Fibroblast of skin of right quadriceps (primary cell): ENCODE measurements at regions not wholly inside any gene's neighbourhood (a gene's known extent, or its start where the extent isn't known, plus 50 kb on each side); places are given as distances from the start of the nearest gene placed in this dataset.

Source experiments
- DNase-seq: peaks from one replicate; pipeline ENCODE4 v3.0.0-alpha.2; 2013

DNA sequence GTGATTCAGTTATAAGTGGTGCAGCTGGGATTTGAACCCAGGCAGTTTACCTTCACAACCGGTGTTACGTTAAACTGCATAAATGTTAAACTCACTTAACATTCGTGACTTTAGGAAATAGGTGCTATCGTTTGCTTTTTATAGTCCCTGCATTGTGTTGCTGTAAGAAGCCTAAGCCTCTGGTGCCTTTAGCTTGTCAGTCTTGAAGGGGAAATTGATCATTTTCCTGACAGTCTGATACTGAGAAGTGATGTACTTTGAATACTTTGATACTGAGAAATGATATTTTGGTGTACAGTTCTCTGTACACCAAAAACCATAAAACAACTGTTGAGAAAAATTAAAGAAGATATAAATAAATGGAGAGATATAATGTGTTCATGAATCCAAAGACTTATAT, 52.5 kb upstream of the NEDD9 start:
- no peak for DNase-seq

DNA sequence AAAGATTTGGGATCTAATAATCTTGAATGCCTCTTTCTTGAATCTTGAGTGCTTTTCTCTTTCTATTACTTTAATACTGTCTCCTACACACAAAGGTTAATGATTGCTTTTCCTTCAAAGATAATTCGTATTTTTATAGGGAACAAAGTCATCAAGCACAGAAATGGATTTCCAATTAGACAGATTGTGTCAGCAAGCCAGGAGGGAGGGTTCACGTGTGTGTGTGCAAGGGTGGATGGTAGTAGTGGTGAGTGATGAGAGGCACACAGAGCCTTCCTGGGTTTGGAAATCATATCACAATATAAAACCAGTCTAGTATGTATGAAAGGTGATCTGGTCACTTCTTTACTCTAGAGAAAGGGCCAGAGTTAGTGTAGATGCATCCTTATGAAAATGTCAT, 51.2 kb upstream of the NEDD9 start:
- no peak for DNase-seq

DNA sequence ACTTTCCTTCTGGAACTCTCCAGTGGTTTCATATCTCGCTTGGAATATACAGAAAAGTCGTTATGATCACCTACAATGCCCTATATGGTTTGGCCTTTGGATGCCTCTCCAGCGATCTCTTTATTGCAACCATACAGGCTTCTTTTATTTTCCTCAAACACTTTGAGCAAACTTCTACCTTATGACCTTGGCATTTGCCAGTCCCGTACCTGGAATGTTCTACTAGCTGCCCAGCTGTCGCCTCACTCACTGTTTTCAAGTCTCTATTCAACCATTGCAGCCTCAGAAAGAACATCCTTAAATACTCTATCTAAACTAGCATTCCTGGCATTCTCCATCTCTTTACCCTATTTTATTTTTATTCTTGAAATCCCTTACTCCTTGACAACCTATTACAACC, 50.4 kb upstream of the NEDD9 start:
- DNase-seq, result no peak
